Stimulated activated CD4-positive, alpha-beta T cell treated with anti-CD3 and anti-CD28 coated beads, Interleukin-1b, Interleukin-23, amount 100 ng/mL, for 48 hours (primary cell): ENCODE measurements at regions not wholly inside any gene's neighbourhood (a gene's known extent, or its start where the extent isn't known, plus 50 kb on each side); places are given as distances from the start of the nearest gene placed in this dataset.
"Not testable (repeated sequence)": the region's sequence is repeated elsewhere in the genome, so short reads cannot be mapped to it uniquely, and the experiment has no call there.

Experiments
- DNase-seq: peaks from one replicate; pipeline ENCODE4 v3.0.0-alpha.2; 2020

DNA sequence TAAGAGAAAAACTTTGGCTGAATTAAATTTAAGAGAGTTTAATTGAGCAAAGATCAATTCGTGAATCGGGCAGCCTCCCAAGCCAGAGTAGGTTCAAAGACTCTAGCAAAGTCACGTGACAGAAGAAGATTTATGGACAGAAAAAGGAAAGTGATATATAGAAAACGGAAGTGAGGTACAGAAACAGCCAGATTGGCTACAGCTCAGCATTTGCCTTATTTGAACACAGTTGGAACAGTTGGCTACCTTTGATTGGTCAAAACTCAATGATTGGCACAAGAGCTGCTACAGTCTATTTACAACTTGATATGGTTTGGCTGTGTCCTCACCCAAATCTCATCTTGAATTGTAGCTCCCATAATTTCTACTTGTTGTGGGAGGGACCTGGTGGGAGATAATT, 102.6 kb downstream of the PLG start:
- no peak for DNase-seq

DNA sequence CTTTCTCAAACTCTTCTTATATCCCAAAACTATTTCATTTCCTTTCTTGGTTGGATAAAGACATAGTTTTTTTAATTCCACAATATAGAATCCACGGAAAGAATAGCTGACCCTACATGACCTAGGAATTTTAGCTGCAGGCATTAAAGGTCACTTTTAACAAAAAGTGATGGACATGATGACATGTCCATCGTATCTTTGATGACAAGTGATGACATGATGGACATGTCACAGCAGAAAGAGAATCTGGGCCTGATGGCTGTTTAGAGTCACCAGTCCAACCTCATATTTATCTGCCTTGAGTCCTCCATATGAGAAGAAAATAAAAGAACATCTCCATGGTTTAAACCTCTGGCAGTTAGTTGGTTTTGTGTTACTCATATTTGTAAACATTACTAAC, 106.2 kb downstream of the PLG start:
- no peak for DNase-seq

DNA sequence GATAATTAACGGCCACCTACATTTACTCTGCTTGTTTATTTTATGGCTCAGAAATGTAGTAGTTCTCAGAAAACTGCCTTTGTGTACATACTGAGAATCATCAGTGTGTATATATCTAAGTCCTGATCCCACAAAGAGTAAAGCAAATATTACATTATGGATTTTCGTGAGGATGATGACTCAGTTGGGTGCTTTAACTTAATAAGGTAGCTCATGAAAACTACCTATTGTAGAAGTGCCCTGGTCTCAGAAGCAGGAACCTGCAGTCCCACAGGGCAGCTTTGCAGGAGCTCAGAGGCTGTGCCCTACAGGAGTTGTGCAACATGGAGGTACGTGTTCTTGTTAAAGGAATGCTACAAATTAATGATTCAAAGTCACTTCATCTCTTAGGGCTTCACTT, 108.2 kb downstream of the PLG start:
- no peak for DNase-seq

DNA sequence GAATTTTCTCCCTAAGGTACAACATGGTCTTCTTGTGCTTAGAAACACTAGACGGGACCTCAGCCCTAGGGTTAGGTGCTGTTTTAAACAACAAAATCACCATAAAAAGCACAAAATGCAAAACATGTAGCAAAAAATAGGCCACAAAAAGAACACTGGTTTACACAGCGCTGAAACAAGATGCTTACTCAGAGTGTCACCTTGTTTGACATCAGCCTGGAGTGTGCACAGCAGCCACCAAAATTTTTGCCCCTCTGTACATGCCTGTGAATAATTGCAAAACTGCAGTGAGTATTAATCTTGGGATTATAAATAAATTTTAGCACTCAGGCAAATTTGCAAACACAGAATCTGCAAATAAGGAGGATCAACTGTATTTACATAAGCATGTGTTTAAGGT, 110.1 kb downstream of the PLG start:
- no peak for DNase-seq

DNA sequence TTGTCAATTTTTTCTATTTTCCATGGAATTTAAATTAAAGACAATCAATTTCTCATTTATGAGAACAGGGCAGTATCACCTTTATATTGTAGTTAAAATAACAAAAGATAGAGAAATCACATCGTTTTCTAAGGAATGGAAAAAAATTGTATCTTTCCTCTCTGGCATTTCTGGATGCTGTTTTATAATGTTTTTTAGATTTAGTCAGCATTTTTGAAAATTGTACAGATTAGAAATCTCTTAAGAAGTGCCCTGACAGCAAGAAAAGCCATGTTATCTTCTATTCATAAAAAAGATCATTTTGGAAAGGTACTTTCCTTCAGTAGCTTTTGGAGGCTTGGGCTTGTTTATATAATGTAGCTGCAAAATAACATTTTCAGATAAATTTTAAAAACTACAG, 116.9 kb downstream of the PLG start:
- DNase-seq, result no peak

DNA sequence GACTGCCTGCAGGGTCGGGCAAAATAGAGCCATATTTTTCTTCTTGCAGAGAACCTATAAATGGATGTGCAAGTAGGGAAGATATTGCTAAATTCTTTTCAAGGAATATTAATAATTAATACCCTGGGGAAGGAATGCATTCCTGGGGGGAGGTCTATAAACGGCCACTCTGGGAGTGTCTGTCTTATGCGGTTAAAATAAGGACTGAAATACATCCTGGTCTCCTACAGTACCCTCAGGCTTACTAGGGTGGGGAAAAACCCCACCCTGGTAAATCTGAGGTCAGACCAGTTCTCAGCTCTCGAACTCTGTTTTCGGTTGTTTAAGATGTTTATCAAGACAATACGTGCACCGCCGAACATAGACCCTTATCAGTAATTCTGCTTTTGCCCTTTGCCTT, 118.6 kb downstream of the PLG start:
- not testable (repeated sequence) for DNase-seq

DNA sequence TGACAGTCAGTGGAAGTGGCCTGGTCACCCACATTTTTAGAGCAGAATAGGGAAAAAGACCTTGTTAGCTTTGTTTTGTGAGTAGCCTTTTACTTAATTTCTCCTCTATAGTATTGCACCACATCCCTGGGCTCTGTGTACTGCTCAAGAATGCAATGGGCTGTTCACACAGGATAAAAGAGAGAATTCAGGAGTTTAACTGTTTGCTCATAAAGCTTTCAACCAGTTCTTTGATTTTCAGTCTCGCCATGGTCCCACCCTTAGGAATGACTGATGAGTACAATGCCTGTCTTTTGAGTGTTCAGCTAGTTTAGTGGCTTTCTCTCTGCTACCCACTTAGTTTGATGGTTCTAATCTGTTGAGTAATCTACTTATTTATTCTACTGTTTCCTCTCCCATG, 129.7 kb downstream of the PLG start:
- no peak for DNase-seq

DNA sequence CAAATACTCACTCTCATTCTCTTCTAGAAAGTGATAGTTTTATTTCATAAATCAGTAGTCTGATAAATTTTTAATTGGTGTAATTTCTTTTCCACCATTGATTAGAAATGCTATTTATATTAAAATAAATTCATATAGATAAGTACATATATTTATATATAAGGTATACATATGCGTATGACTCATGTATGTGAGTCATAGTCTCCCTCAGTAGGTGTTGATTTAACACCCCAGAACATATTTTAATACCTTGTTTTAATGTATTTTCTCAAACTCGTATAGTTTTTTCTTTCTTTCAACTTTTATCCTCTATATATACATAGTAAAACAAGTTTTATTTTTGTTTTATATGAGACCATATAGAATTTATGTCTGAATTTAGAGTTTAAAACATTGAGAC, 130.4 kb downstream of the PLG start:
- DNase-seq, result no peak

DNA sequence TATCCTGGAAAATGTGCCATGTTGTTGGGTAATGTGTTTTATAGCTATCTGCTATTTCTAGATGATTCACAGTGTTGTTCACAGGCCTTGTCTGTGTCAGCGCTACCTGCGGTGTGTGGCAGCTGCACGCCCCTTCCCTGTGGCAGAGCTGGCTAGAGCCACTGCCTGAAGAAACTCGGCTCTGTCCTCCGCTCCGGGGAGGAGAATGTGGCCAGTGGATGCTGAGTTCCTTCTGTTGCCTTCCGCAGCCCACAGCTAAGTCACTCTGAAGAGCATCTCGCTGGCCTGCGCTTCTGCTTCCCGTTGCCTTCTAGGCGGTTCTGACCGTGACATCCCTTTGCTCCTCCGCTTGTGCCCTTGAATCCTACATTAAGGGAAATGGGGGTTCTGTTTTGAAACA, 135.1 kb downstream of the PLG start:
- no peak for DNase-seq

DNA sequence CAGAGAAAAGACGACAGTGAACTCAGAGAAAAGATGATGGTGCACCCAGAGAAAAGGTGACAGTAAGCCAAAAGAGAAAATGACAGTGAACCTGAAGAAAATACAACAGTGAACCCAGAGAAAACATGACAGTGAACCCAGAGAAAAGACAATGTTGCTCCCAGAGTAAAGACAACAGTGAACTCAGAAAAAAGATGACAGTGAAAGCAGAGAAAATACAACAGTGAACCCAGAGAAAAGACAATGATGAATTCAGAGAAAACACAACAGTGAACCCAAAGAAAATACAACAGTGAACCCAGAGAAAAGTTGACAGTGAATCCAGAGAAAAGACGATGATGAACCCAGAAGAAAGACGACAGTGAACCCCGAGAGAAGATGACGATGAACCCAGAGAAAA, 140.5 kb upstream of the MAP3K4 start:
- no peak for DNase-seq

DNA sequence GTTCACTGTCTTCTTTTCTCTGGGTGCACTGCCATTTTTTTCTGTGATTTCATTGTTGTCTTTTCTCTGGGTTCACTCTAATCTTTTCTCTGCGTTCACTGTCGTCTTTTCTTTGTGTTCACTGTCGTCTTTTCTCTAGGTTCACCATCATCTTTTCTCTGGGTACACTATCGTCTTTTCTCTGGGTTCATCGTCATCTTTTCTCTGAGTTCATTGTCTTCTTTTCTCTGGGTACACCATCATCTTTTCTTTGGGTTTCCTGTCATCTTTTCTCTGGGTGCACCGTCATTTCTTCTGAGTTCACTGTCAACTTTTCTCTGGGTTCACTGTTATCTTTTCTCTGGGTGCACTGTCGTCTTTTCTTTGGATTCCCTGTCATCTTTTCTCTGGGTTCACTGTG, 137.6 kb upstream of the MAP3K4 start:
- no peak for DNase-seq

DNA sequence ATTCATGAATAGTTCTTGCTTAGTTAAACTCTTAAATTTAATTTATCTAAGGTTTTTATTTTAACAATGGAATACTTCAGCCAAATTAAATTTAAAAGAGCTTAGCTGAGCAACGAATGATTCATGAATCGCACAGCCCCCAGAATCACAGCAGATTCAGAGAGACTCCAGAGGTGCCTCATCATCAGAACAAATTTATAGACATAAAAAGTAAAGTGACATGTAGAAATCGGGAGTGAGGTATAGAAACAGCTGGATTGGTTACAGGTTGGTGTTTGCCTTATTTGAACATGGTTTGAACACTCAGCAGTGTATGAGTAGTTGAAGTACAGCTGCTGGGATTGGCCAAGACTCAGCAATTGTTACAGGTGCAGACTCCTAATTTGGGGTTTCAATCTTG, 132.7 kb upstream of the MAP3K4 start:
- DNase-seq, result no peak

DNA sequence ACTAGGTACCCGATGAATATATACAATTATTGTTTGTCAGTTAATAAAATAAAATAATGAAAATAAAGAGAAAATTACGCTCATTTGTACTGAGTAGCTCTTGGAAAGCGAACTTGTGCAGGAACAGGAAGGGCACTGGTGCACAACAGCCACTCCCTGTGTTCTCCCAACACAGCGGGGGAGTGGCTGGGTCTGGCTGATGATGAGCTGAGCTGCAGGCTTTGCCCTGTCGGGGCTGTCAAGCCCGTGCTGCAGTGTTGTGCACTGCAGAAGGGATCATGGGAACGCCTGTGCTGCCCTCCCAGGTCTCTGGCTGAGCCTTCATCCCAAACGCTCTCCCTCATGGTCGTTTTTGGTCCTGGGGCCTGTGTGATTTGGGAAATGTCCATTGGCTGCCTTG, 131.7 kb upstream of the MAP3K4 start:
- DNase-seq, result no peak

DNA sequence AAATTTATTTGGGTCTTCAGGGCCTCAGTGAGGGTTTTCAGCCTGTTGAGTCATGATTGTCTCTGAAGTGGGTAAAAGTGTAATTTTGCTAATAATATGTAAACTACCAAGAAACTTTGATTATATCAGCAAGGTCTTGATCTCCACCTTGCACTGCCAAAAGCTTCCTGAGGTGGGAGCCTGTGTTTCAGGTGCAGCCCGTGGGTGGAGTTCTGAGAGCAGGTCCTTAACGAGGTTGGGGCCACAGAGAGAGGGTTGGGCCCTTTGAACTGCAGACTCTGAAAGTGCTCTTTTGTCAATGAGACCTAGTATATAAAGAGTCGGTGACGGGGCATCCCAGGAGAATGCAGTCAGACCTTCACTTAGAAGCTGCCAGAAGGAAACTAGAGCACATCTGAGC, 129.7 kb upstream of the MAP3K4 start:
- DNase-seq, result no peak

DNA sequence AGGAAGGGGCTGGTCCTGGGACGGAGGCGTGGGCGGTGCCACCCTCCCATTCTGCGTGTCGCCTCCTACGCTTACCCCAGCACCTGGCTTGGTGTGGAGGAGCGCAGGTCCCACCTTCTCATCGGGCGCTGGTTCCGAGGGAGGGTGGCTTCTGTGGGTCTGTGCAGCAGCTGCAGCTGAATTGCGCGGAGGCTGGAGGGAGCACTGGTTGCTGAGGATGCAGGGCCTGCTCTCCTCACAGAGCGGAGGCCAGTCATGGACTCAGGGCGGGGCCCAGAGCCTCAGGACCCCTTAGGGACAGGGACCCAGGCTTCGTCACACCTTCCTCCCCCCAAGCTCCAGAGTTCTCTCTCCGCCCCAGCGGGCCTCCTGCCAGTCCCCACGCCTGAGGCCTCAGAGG, 127.8 kb upstream of the MAP3K4 start:
- no peak for DNase-seq

DNA sequence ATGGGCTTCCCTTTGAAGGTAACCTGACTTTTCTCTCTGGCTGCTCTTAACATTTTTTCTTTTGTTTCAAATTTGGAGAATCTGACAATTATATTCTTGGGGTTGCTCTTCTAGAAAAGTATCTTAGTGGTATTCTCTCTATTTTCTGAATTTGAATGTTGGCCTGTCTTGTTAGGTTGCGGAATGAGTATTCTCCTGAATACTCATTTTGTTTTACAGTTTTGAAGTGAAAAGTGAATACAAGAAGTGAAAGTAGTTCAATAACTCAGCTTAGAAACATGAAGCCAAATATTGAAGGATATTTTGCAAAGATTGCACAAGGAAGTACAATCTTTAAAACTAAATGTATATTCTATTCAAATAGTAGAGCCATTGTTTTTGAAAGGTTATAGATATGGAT, 120.2 kb upstream of the MAP3K4 start:
- no peak for DNase-seq

DNA sequence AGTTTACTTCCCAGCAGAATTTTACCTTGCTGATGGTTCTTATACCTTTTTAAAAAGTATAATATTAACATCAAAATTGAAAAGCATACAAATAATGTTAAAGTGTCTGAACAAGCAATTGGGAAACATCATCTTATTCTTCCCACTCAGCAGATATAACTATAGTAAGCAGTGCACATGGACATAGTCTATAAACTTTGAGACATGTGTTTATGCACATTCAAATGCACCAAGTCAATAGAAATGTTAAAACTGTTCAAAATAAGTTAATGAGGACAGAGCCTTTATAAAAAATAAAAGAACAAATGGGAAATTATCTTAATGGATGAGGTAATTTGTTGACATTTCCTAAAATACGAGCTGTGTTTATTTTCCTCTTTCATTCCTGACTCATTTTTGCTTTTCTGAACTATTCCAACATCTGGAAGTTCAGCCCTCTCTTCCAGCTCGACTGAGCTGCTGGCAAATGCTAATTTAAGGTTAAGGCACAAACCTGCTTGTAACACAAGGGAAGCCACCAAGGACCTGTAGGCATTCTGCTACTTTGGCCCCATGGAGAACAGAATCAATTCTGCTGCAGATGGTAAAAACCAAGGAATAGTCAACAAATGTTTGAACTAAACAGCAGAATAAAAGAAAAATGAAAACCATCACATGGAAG, 110.3 kb upstream of the MAP3K4 start:
- DNase-seq, result no peak

DNA sequence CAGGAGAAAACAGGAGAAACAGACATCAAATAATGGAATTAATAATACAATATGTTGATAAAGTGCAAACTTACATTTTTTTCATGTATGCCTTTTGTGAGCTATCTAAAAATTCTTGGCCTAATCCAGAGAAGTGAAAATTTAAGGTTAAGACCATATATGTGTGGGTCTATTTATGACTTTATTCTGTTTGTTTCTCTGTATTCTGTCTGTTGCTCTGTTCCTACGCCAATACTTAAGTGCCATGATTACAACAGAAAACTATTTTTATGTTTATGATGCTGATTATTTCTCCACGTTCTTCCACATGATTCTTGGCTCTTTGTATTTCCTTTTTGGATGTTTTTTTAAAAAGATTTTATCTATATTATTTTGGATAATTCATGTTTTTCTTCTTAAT, 109.6 kb upstream of the MAP3K4 start:
- no peak for DNase-seq

DNA sequence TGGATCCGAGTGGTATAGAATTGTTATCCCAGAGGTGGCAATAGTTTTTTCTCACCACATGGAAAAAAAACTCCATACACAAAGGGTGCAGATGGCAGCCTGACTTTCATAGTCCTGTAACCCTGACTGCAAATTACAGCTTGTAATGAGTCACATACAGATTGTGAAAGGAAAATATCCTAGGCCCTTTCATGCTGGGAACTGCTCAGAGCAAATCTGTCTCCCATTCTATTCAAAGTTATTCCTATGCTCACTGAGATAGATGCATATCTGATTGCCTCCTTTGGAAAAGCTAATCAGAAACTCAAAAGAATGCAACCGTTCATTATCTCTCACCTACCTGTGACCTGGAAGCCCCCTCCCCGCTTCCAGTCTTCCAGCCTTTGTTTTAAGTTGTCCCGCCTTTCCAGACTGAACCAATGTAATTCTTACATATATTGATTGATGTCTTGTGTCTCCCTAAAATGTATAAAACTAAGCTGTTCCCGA, 108.7 kb upstream of the MAP3K4 start:
- DNase-seq, result no peak

DNA sequence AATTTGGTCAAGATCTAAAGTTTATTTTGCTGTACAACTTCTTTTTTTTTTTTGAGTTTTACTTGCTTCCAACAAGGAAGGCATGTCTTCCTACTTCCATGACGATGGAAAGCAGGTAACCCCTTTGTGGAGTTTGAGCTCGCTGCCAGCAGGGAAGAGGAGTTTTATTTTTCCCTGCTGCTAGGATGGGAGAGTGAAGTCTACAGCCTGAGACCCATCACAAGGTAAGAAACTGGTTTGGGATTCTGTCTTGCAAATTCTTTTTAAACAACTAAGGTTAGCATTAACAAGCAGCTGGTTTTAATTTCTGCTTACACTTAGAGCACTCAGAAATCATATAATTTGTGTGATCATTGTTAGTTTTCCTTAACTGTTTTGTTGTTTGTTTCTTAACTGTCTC, 108.0 kb upstream of the MAP3K4 start:
- no peak for DNase-seq

DNA sequence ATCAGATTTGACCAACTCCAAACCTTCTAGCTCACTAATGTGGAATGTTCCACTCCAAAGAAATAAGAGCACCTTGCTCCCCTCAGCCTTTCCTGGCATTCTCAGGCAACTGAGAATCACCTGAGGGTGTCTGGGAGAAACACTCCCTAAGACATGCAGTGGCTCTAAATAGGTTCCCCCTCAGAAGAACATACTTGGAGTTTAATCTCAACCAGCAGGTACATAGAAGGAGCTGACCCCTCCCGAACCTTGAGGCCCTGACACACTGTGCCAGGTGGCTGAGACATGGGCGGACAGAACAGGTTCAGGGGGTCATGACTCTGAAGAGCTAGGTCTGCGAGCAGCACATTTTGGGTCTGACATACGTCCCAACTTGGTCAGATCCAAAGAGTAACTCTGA, 107.6 kb upstream of the MAP3K4 start:
- DNase-seq, result no peak

DNA sequence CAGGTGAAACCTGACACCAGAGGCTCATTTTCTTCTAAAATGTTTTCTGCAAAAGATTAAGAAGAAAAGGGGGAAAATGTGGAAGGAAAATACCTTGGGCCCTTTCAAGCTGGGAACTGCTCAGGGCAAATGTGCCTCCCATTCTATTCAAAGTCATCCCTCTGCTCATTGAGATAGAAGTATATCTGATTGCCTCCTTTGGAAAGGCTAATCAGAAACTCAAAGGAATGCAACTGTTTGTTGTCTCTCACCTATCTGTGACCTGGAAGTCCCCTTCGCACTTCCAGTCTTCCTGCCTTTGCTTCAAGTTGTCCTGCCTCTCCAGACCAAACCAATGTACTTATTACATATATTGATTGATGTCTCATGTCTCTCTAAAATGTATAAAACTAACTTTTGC, 102.4 kb upstream of the MAP3K4 start:
- DNase-seq, result not testable (repeated sequence)

DNA sequence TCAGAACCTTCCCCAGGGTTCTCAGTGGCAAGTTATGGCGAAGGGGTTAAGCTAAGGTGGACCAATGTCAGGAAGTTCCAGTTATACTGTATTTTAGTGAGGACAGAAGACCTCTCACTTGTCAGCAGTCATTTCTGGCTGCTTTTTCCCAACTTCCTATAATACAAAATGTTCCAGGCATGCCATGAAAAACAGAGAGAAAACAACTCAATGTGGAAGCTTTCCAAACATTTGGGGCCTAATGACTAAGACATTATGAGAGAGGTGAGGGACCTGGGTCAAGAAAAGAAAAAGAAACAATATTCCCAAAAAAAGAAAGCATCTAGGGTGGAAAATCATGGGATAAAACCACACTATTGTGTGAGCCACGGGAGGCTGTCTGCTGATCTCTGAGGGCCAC, 99.9 kb upstream of the MAP3K4 start:
- DNase-seq, result no peak

DNA sequence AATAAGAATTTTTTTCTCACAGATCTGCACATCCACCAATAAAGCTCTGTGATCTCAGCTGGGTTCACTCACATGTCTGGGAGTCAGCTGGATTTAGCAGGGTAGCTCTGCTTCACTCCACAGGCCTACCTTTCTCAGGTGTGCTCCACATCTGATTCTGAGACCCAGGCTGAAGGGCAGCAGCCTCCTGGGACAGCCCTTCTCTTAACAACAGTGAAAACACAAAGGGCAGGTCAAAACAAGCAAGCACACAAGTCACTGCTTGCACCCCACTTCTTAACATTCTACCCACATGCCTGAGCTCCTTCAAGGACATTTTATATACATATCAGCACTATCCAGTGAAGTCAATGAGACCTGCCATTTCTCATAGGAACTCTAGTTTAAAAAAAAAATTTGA, 96.0 kb upstream of the MAP3K4 start:
- no peak for DNase-seq

DNA sequence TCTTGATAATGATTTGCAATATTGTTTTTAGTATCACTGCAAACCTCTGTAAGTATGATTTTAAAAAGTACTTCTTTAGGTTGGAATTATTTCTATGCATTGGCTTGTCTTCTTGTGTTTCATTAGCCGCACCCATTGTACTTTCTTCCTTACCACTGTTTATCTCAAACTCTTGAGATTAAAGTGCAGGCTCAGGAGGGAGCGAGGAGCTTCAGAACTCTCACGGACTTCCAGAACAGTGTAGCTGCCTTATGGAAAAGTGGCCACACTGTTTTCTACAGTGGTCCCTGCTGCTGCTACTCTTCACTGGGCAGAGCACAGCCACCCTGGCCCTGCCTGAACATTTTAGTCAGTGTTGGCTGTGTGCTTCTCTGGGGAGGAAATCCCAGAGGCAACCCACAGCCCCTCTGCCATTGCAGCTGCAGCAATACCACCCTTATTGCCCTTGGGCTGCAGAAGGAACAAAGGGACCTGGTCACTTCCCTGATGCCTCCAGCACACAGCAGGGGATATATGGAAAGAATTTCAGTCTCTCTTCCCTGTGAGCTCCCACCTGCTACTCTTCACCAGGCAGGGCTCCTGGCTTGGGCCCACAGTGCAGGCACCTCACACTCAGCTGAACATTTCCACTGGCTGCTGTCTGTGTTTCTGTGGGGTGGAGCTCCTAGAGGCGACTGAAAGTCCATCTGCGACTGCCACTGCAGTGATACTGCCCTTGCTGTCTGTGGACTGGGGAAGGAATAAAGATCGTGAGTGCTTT, 91.7 kb upstream of the MAP3K4 start:
- DNase-seq, result no peak
